Activated CD8-positive, alpha-beta T cell treated with anti-CD3 and anti-CD28 coated beads for 36 hours (primary cell): ENCODE measurements at regions not wholly inside any gene's neighbourhood (a gene's known extent, or its start where the extent isn't known, plus 50 kb on each side); places are given as distances from the start of the nearest gene placed in this dataset.
A peak's percentile ranks its signal among the peaks of the same experiment; 100 is the strongest.

Experiments
- ATAC-seq: fragments of 200-7000 bp; cut with Tn5 transposase; one replicate; pipeline ENCODE4 v1.10.0; 2021; ENCODE audit warnings: mild to moderate bottlenecking, moderate library complexity
- CTCF ChIA-PET: fragments of 350-600 bp; sonication (Branson Sonifier 250); formaldehyde crosslinking; loops from one replicate; lab custom pipeline; 2021; ENCODE audit warnings: antibody characterized with exemption; lab: Charles Lee
- POLR2A ChIA-PET: fragments of 350-600 bp; sonication (Branson Sonifier 250); formaldehyde crosslinking; loops from one replicate; lab custom pipeline; 2021; ENCODE audit warnings: antibody characterized with exemption; lab: Charles Lee
- DNase-seq: peaks from one replicate; pipeline ENCODE4 v3.0.0-alpha.2; 2020
- H3K27ac Mint-ChIP-seq: one replicate; pipeline ENCODE4 v1.8.0; 2021; ENCODE audit warnings: mild to moderate bottlenecking, mixed read lengths
- H3K27me3 Mint-ChIP-seq: one replicate; pipeline ENCODE4 v1.8.0; 2021; ENCODE audit warnings: mixed read lengths
- H3K36me3 Mint-ChIP-seq: one replicate; pipeline ENCODE4 v1.8.0; 2021; ENCODE audit warnings: low read depth, mixed read lengths
- H3K4me1 Mint-ChIP-seq: one replicate; pipeline ENCODE4 v1.8.0; 2021; ENCODE audit warnings: low read depth, mixed read lengths
- H3K4me3 Mint-ChIP-seq: one replicate; pipeline ENCODE4 v1.8.0; 2021; ENCODE audit warnings: mild to moderate bottlenecking, moderate library complexity, mixed read lengths
- H3K9me3 Mint-ChIP-seq: one replicate; pipeline ENCODE4 v1.8.0; 2021; ENCODE audit warnings: mixed read lengths
- CTCF ChIP-seq: fragments of 200-600 bp; IDR thresholded peaks from one replicate; pipeline ENCODE4 v1.8.0; 2022; ENCODE audit warnings: antibody characterized with exemption, mild to moderate bottlenecking
- intact Hi-C: fragments of 100-400 bp; cut with micrococcal nuclease; formaldehyde crosslinking; loops from one replicate; pipeline ENCODE4 v1.10.0; 2022

- Mint-ChIP-seq H3K4me1 (no peaks in the 10 kb centered on the region), H3K27ac (no peak overlapping the region), H3K27me3 (no peaks in the 10 kb centered on the region), H3K36me3 (no peaks in the 10 kb centered on the region), H3K4me3 (no peak overlapping the region), H3K9me3 (no peaks in the 10 kb centered on the region)
- no peak for TF ChIP-seq CTCF
- ATAC-seq (no peak), DNase-seq (no peak)
- ChIA-PET CTCF (no interaction called here), POLR2A (no interaction called here)
- intact Hi-C loops, result no loop called here
These were observed 207.9 kb upstream of the FAM241A start for GRCh38 chr4:111937368-111937767.

GRCh38 chr4:111941957-111942356 lies 203.3 kb upstream of the FAM241A start:
- CTCF ChIA-PET, result no interaction called here
- no peaks in the 10 kb centered on the region for H3K9me3 Mint-ChIP-seq
- DNase-seq (no peak), ATAC-seq (no peak)
- TF ChIP-seq CTCF, result no peak
- no peaks in the 10 kb centered on the region for H3K36me3 Mint-ChIP-seq
- intact Hi-C loops, result no loop called here
- POLR2A ChIA-PET, result no interaction called here
- no peak overlapping the region for H3K27ac Mint-ChIP-seq
- H3K27me3 Mint-ChIP-seq, result no peaks in the 10 kb centered on the region
- H3K4me3 Mint-ChIP-seq, result no peak overlapping the region
- no peaks in the 10 kb centered on the region for H3K4me1 Mint-ChIP-seq

GRCh38 chr4:111943796-111944203 lies 201.5 kb upstream of the FAM241A start:
- Mint-ChIP-seq H3K27ac (no peak overlapping the region), H3K4me1 (no peaks in the 10 kb centered on the region), H3K4me3 (no peak overlapping the region), H3K27me3 (no peaks in the 10 kb centered on the region), H3K36me3 (no peaks in the 10 kb centered on the region), H3K9me3 (no peaks in the 10 kb centered on the region)
- TF ChIP-seq CTCF, result no peak
- ChIA-PET CTCF (interaction anchor here (0.7 kb wide), 1 partner anchor 9 kb away, joined by 4 read pairs; no protein-coding TSS in a partner anchor), POLR2A (no interaction called here)
- DNase-seq (peak; percentile 15), ATAC-seq (no peak)
- intact Hi-C loops, result no loop called here

- intact Hi-C loops, result no loop called here
- Mint-ChIP-seq H3K27ac (no peak overlapping the region), H3K4me3 (no peak overlapping the region), H3K36me3 (no peaks in the 10 kb centered on the region), H3K27me3 (no peaks in the 10 kb centered on the region), H3K9me3 (no peaks in the 10 kb centered on the region), H3K4me1 (no peaks in the 10 kb centered on the region)
- no peak for DNase-seq
- CTCF ChIA-PET, result no interaction called here
- ATAC-seq, result no peak
- no peak for TF ChIP-seq CTCF
- POLR2A ChIA-PET, result interaction anchor here (0.6 kb wide), 1 partner anchor 76 kb away, joined by 3 read pairs; no protein-coding TSS in a partner anchor
These were observed 200.2 kb upstream of the FAM241A start for GRCh38 chr4:111945014-111945413.

- H3K9me3 Mint-ChIP-seq, result peaks cover 2% of the 10 kb centered on the region
- no peak overlapping the region for H3K4me3 Mint-ChIP-seq
- DNase-seq (no peak), ATAC-seq (no peak)
- H3K4me1 Mint-ChIP-seq, result no peaks in the 10 kb centered on the region
- no peak overlapping the region for H3K27ac Mint-ChIP-seq
- peaks cover 1% of the 10 kb centered on the region for H3K27me3 Mint-ChIP-seq
- no peak for TF ChIP-seq CTCF
- CTCF ChIA-PET, result no interaction called here
- no peaks in the 10 kb centered on the region for H3K36me3 Mint-ChIP-seq
- POLR2A ChIA-PET, result no interaction called here
- intact Hi-C loops, result no loop called here
These were observed 198.5 kb upstream of the FAM241A start for GRCh38 chr4:111946800-111947199.
